ENCODE measurements at regions not wholly inside any gene's neighbourhood (a gene's known extent, or its start where the extent isn't known, plus 50 kb on each side); places are given as distances from the start of the nearest gene placed in this dataset.

GRCh38 chr6:6885521-6886170 lies 222.1 kb upstream of the RREB1 start:
- H3K4me3 ChIP-seq (ENCODE audit: low read depth, low read length) = no peak overlapping the region
- ChIA-PET POLR2A (no interaction called here), CTCF (no interaction called here)
- H3K36me3 ChIP-seq (ENCODE audit: control insufficient read depth in 2 of 2, insufficient read depth in 1 of 2, low read length in 2 of 2) = no peaks in the 10 kb centered on the region
- no peaks in the 10 kb centered on the region for H3K4me1 ChIP-seq (ENCODE audit: control insufficient read depth, insufficient read depth, low read length)
- TF ChIP-seq PRDM6 (tag by site-specific recombination; IDR thresholded peaks at IDR 0.05) (no peak), ZNF518A (tag by site-specific recombination; conservative IDR thresholded peaks at IDR 0.05; ENCODE audit: low read depth) (no peak), TSHZ1 (tag by site-specific recombination; IDR thresholded peaks at IDR 0.05; ENCODE audit: borderline replicate concordance) (no peak), ZNF202 (tag by site-specific recombination; IDR thresholded peaks at IDR 0.05; ENCODE audit: borderline replicate concordance) (no peak)
- no peak overlapping the region for H3K27ac ChIP-seq (ENCODE audit: extremely low read depth, low read depth, low read length)
- no peaks in the 10 kb centered on the region for H3K9me3 ChIP-seq (ENCODE audit: control insufficient read depth, insufficient read depth, low read depth, low read length)

GRCh38 chr6:6886171-6886885 lies 221.4 kb upstream of the RREB1 start:
- no peak overlapping the region for H3K27ac ChIP-seq (ENCODE audit: extremely low read depth, low read depth, low read length)
- H3K9me3 ChIP-seq (ENCODE audit: control insufficient read depth, insufficient read depth, low read depth, low read length) = no peaks in the 10 kb centered on the region
- H3K4me1 ChIP-seq (ENCODE audit: control insufficient read depth, insufficient read depth, low read length) = no peaks in the 10 kb centered on the region
- H3K4me3 ChIP-seq (ENCODE audit: low read depth, low read length) = no peak overlapping the region
- POLR2A ChIA-PET = interaction anchor here (0.5 kb wide), 1 partner anchor 350 kb away, joined by 4 read pairs; no protein-coding TSS in a partner anchor
- H3K36me3 ChIP-seq (ENCODE audit: control insufficient read depth in 2 of 2, insufficient read depth in 1 of 2, low read length in 2 of 2) = no peaks in the 10 kb centered on the region
- CTCF ChIA-PET = no interaction called here
- no peak for TF ChIP-seq ZNF114 (tag by site-specific recombination; IDR thresholded peaks at IDR 0.05)
- no peak for TF ChIP-seq GLI2 (tag by site-specific recombination; IDR thresholded peaks at IDR 0.05; ENCODE audit: borderline replicate concordance, low read depth)

- no peaks in the 10 kb centered on the region for H3K4me1 ChIP-seq (ENCODE audit: control insufficient read depth, insufficient read depth, low read length)
- no peaks in the 10 kb centered on the region for H3K36me3 ChIP-seq (ENCODE audit: control insufficient read depth in 2 of 2, insufficient read depth in 1 of 2, low read length in 2 of 2)
- H3K27ac ChIP-seq (ENCODE audit: extremely low read depth, low read depth, low read length) = no peak overlapping the region
- ChIA-PET POLR2A (interaction anchor here (0.5 kb wide), 1 partner anchor 350 kb away, joined by 4 read pairs; no protein-coding TSS in a partner anchor), CTCF (no interaction called here)
- no peak overlapping the region for H3K4me3 ChIP-seq (ENCODE audit: low read depth, low read length)
- no peaks in the 10 kb centered on the region for H3K9me3 ChIP-seq (ENCODE audit: control insufficient read depth, insufficient read depth, low read depth, low read length)
- TF ChIP-seq ZBTB10 (tag by site-specific recombination; IDR thresholded peaks at IDR 0.05) = no peak
- no peak for TF ChIP-seq ZBTB17 (tag by site-specific recombination; IDR thresholded peaks at IDR 0.05)
- no peak for TF ChIP-seq ZNF558 (tag by site-specific recombination; IDR thresholded peaks at IDR 0.05)
- no peak for TF ChIP-seq ZNF501 (tag by site-specific recombination; IDR thresholded peaks at IDR 0.05)
- no peak for TF ChIP-seq ZNF112 (tag by site-specific recombination; IDR thresholded peaks at IDR 0.05)
- no peak for TF ChIP-seq ZNF600 (tag by site-specific recombination; IDR thresholded peaks at IDR 0.05)
- TF ChIP-seq ZNF121 (tag by site-specific recombination; IDR thresholded peaks at IDR 0.05) = no peak
- TF ChIP-seq ZNF221 (tag by site-specific recombination; IDR thresholded peaks at IDR 0.05; ENCODE audit: borderline replicate concordance) = no peak
- TF ChIP-seq ZNF239 (tag by site-specific recombination; IDR thresholded peaks at IDR 0.05) = no peak
- no peak for TF ChIP-seq ZNF670 (tag by site-specific recombination; IDR thresholded peaks at IDR 0.05; ENCODE audit: low read depth)
These were observed 220.9 kb upstream of the RREB1 start for GRCh38 chr6:6886886-6887285.

Data from HEK293 (cell line).